ENCODE measurements at regions not wholly inside any gene's neighbourhood (a gene's known extent, or its start where the extent isn't known, plus 50 kb on each side); places are given as distances from the start of the nearest gene placed in this dataset.
"Not testable (repeated sequence)": the region's sequence is repeated elsewhere in the genome, so short reads cannot be mapped to it uniquely, and the experiment has no call there.

DNA sequence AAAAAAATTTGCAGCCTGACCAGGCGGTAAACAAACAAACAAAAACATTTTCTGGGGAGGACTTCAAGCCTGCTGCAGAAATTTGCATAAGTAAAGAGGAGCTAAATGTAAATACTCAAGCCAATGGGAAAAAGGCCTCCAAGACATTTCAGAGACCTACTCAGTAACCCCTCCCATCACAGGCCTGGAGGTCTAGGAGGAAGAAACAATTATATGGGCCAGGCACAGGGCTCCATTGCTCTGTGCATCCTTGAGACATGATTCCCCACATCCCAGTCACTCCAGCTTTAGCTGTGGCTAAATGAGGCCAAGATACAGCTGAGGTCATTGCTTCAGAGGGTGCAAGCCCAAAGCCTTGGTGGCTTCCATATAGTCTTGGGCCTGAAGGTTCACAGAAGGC lies 793.4 kb downstream of the SLITRK1 start:
- Histone ChIP-seq H3K9me3 (peaks cover 0 to 11% (median 0%) of the 10 kb centered on the region in 3 donors), H3K27me3 (no peaks in the 10 kb centered on the region), H3K27ac (no peak overlapping the region), H3K4me1 (no peaks in the 10 kb centered on the region), H3K4me3 (no peak overlapping the region), H3K36me3 (no peaks in the 10 kb centered on the region)
- WGBS, 2 donors (ENCODE audit: low coverage in 1 of 2): 100% methylated on average over 1 of the region's 1 CpG; no CpG with 5 or more reads in 1 of the 2 donors
- TF ChIP-seq POLR2A (IDR thresholded peaks at IDR 0.05) (no peak), POLR2AphosphoS5 (IDR thresholded peaks at IDR 0.05) (no peak), EP300 (IDR thresholded peaks at IDR 0.05) (no peak)
- TF ChIP-seq, protein P1, sequence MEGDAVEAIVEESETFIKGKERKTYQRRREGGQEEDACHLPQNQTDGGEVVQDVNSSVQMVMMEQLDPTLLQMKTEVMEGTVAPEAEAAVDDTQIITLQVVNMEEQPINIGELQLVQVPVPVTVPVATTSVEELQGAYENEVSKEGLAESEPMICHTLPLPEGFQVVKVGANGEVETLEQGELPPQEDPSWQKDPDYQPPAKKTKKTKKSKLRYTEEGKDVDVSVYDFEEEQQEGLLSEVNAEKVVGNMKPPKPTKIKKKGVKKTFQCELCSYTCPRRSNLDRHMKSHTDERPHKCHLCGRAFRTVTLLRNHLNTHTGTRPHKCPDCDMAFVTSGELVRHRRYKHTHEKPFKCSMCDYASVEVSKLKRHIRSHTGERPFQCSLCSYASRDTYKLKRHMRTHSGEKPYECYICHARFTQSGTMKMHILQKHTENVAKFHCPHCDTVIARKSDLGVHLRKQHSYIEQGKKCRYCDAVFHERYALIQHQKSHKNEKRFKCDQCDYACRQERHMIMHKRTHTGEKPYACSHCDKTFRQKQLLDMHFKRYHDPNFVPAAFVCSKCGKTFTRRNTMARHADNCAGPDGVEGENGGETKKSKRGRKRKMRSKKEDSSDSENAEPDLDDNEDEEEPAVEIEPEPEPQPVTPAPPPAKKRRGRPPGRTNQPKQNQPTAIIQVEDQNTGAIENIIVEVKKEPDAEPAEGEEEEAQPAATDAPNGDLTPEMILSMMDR (IDR thresholded peaks at IDR 0.05): no peak
- ATAC-seq: no peak

DNA sequence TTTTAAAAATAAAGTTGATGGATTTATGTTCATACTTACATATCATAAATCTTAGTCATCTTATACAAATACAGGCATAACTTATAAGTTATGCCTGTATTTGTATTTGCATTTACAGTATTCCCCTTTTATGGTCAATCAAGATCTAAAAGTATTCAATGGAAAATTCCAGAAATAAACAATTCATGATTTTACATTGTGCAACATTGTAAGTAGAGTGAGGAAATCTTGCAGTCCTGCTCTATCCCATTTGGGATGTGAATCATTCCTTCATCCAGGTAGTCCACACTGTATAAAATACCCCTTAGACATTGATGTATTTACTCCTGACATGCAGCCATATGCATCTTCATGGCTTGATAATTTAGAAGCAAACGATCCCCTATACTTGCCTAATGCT lies 795.3 kb downstream of the SLITRK1 start:
- Histone ChIP-seq H3K9me3 (peaks cover 0 to 11% (median 0%) of the 10 kb centered on the region in 3 donors), H3K4me3 (no peak overlapping the region), H3K27me3 (no peaks in the 10 kb centered on the region), H3K27ac (no peak overlapping the region), H3K4me1 (no peaks in the 10 kb centered on the region), H3K36me3 (no peaks in the 10 kb centered on the region)
- WGBS, 2 donors (ENCODE audit: low coverage in 1 of 2): 77 to 87% methylated on average over 1 of the region's 1 CpG
- ATAC-seq: no peak
- TF ChIP-seq POLR2A (IDR thresholded peaks at IDR 0.05): no peak
- TF ChIP-seq POLR2AphosphoS5 (IDR thresholded peaks at IDR 0.05): no peak
- TF ChIP-seq, protein P1 (IDR thresholded peaks at IDR 0.05): no peak
- TF ChIP-seq EP300 (IDR thresholded peaks at IDR 0.05): no peak

DNA sequence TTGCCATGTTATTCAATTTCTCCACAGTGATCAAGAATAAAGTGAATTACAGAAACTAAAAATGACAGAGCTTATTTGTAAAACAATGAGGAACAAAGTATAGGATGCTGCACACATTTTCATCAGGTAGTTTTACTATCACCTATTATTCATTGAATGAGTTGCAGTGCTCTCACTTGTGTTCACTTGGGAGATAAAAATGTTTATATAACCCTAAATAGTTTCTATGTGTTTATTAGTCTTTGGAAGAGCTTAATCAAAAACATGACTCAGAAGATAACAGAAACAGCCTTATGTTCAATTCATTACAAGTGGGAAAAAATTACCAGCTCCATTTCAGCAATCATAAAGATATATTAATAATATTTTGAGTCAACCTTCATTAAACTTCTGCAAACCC lies 796.2 kb downstream of the SLITRK1 start:
- ATAC-seq: no peak
- Histone ChIP-seq H3K36me3 (no peaks in the 10 kb centered on the region), H3K4me3 (no peak overlapping the region), H3K9me3 (peaks cover 0 to 11% (median 0%) of the 10 kb centered on the region in 3 donors), H3K4me1 (no peaks in the 10 kb centered on the region), H3K27ac (no peak overlapping the region), H3K27me3 (no peaks in the 10 kb centered on the region)
- no peak for TF ChIP-seq POLR2AphosphoS5 (IDR thresholded peaks at IDR 0.05)
- no peak for TF ChIP-seq POLR2A (IDR thresholded peaks at IDR 0.05)
- no peak for TF ChIP-seq EP300 (IDR thresholded peaks at IDR 0.05)
- TF ChIP-seq, protein P1 (IDR thresholded peaks at IDR 0.05): no peak

GRCh38 chr13:83085186-83085900 lies 796.9 kb downstream of the SLITRK1 start:
- WGBS, 2 donors (ENCODE audit: low coverage in 1 of 2): 97 to 100% methylated on average over 1 to 2 of the region's 2 CpGs
- Histone ChIP-seq H3K9me3 (peaks cover 0 to 11% (median 0%) of the 10 kb centered on the region in 3 donors), H3K4me1 (no peaks in the 10 kb centered on the region), H3K36me3 (no peaks in the 10 kb centered on the region), H3K27ac (no peak overlapping the region), H3K27me3 (no peaks in the 10 kb centered on the region), H3K4me3 (no peak overlapping the region)
- ATAC-seq: no peak
- no peak for TF ChIP-seq POLR2A (IDR thresholded peaks at IDR 0.05)
- TF ChIP-seq POLR2AphosphoS5 (IDR thresholded peaks at IDR 0.05): no peak
- TF ChIP-seq, protein P1 (IDR thresholded peaks at IDR 0.05): no peak
- no peak for TF ChIP-seq EP300 (IDR thresholded peaks at IDR 0.05)

DNA sequence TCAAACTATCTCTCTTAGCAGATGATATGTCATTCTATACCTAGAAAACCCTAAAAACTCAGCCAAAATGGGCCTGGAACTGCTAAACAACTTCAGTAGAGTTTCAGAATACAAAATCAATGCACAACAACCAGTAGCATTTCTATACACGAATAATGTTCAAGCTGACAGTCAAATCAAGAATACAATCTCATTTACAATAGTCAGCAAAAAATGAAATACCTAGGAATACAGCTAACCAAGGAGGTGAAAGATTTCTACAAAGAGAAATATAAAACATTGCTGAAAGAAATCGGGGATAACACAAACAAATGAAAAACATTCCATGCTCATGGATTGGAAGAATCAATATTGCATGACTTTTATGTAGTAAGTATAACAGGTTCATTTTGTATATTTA lies 804.8 kb downstream of the SLITRK1 start:
- ATAC-seq: no peak
- no peak overlapping the region for H3K27ac ChIP-seq
- TF ChIP-seq, protein P1 (IDR thresholded peaks at IDR 0.05): no peak
- TF ChIP-seq POLR2A (IDR thresholded peaks at IDR 0.05): no peak
- no peak for TF ChIP-seq EP300 (IDR thresholded peaks at IDR 0.05)
- TF ChIP-seq POLR2AphosphoS5 (IDR thresholded peaks at IDR 0.05): no peak
- H3K36me3 ChIP-seq: no peaks in the 10 kb centered on the region
- no peaks in the 10 kb centered on the region for H3K4me1 ChIP-seq
- H3K4me3 ChIP-seq: no peak overlapping the region
- 72 to 74% methylated on average over 2 of the region's 2 CpGs for WGBS, 2 donors (ENCODE audit: low coverage in 1 of 2)
- no peaks in the 10 kb centered on the region for H3K27me3 ChIP-seq
- no peaks in the 10 kb centered on the region for H3K9me3 ChIP-seq

DNA sequence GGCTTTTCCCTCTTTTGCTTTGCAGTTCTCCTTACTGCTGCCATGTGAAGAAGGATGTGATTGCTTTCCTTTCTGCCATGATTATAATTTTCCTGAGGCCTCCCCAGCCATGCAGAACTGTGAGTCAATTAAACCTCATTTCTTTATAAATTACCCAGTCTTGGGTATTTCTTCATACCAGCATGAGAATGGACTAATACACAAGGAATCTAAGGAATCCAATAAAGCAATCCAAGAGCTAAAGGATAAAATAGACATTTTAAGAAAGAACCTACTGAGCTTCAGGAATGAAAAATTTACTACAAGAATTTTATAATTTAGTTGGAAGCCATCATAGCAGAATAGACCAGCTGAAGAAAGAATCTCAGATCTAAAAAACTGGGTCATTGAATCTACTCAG lies 808.3 kb downstream of the SLITRK1 start:
- H3K27ac ChIP-seq, H3K4me3 ChIP-seq, H3K9me3 ChIP-seq, H3K36me3 ChIP-seq, H3K4me1 ChIP-seq, H3K27me3 ChIP-seq: not testable (repeated sequence)
- ATAC-seq: peak; percentile 53

All from gastroesophageal sphincter (tissue), 4 donors.